Small intestine (tissue), 7 donors: ENCODE measurements at regions not wholly inside any gene's neighbourhood (a gene's known extent, or its start where the extent isn't known, plus 50 kb on each side); places are given as distances from the start of the nearest gene placed in this dataset.
A peak's percentile ranks its signal among the peaks of the same experiment; 100 is the strongest.

Experiments used
- DNase-seq, 2 donors: peaks; one replicate each; pipeline versions ENCODE4 v3.0.0 to v3.0.0-alpha.2; 2013
- FAIRE-seq: peaks from 2 replicates; lab custom pipeline; 2012; peaks lifted over from hg19 to GRCh38; lab: Jason Lieb, UNC
- H3K27ac ChIP-seq, 3 donors: one replicate each; pipeline ENCODE4 v1.5.1; 2013; ENCODE audit warnings: low read length in 2 of 3, mild to moderate bottlenecking in 2 of 3, control low read depth in 1 of 3, inconsistent platforms in 1 of 3, low read depth in 1 of 3, moderate library complexity in 1 of 3
- H3K27me3 ChIP-seq, 3 donors: one replicate each; pipeline ENCODE4 v1.6.1; 2013; ENCODE audit warnings: low read length in 3 of 3, inconsistent platforms in 1 of 3; ENCODE audit not compliant: control insufficient read depth in 3 of 3, insufficient read depth in 3 of 3
- H3K36me3 ChIP-seq, 3 donors: one replicate each; pipeline ENCODE4 v1.6.1; 2013; ENCODE audit warnings: low read length in 3 of 3, inconsistent platforms in 1 of 3, low read depth in 1 of 3, mild to moderate bottlenecking in 1 of 3, moderate library complexity in 1 of 3; ENCODE audit not compliant: control insufficient read depth in 3 of 3, insufficient read depth in 2 of 3
- H3K4me1 ChIP-seq, 3 donors: one replicate each; pipeline ENCODE4 v1.6.1; 2013; ENCODE audit warnings: low read length in 2 of 3, inconsistent platforms in 1 of 3, low read depth in 1 of 3, mild to moderate bottlenecking in 1 of 3, moderate library complexity in 1 of 3; ENCODE audit not compliant: control insufficient read depth in 3 of 3, insufficient read depth in 2 of 3
- H3K4me3 ChIP-seq, 3 donors: one replicate each; pipeline ENCODE4 v1.5.1; 2013; ENCODE audit warnings: low read length in 3 of 3, control low read depth in 1 of 3, inconsistent platforms in 1 of 3, low read depth in 1 of 3, mild to moderate bottlenecking in 1 of 3, moderate library complexity in 1 of 3
- H3K9me3 ChIP-seq, 2 donors: one replicate each; pipeline ENCODE4 v1.6.1; 2013; ENCODE audit warnings: low read depth in 1 of 2, low read length in 1 of 2; ENCODE audit not compliant: control insufficient read depth in 2 of 2, insufficient read depth in 1 of 2
- WGBS, 3 donors: extraction: QIAGEN DNeasy Blood & Tissue Kit; methylation state at CpG; one replicate each; pipeline ENCODE4 v1.1.7; 2013; 5-methylcytosine and 5-hydroxymethylcytosine counted together
- donor health status: healthy with polysubstance abuse.
- donor health status: control.
- donor health status: control.
- donor health status: Bipolar disorder and iron deficiency.
- donor health status: healthy.

DNA sequence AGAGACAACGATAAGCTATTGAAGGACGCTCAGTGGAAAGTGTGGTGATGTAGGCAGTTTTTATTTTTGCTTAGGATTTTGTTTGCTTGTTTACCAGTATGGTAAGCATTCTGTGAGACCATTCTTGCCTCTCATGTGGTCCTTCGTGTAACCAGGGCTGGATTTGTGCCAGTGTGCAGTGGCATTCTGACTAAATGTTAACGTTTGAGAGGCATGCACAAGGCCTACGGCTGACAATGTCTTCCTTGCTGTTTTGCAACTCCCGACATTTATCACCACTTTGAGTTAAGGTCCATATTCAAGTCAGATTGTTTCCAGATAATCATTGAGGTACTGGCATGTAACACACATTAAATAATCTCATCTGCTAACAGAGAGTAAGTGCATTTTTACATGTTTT is 102.3 kb upstream of the BCAT1 start:
- H3K27ac ChIP-seq: peak overlapping the region in 1 of 3 donors; percentile 94
- H3K27me3 ChIP-seq: no peaks in the 10 kb centered on the region
- no peaks in the 10 kb centered on the region for H3K4me1 ChIP-seq
- no peaks in the 10 kb centered on the region for H3K9me3 ChIP-seq
- H3K4me3 ChIP-seq: no peak overlapping the region
- FAIRE-seq (no peak), DNase-seq (no peak)
- no peaks in the 10 kb centered on the region for H3K36me3 ChIP-seq
- WGBS, 3 donors: 47 to 60% (median 52%) methylated on average over 6 of the region's 6 CpGs

DNA sequence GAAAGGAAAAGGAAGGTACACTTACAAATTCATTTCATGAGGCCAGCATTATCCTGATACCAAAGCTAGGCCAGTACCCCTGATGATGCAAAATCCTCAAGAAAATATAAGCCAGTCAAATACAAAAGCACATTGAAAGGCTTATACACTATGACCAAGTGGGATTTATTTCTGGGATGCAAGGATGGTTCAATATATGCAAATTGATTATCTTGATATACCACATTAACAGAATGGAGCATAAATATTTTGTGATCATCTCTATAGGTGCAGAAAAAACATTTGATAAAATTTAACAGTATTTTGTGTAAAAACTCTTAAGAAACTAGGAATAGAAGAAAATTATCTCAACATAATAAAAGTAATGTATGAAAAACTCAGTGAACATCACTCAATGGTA is 97.0 kb upstream of the BCAT1 start:
- no peaks in the 10 kb centered on the region for H3K4me1 ChIP-seq
- no peak overlapping the region for H3K27ac ChIP-seq
- DNase-seq (no peak), FAIRE-seq (no peak)
- H3K9me3 ChIP-seq: no peaks in the 10 kb centered on the region
- H3K4me3 ChIP-seq: no peak overlapping the region
- no peaks in the 10 kb centered on the region for H3K27me3 ChIP-seq
- no peaks in the 10 kb centered on the region for H3K36me3 ChIP-seq

DNA sequence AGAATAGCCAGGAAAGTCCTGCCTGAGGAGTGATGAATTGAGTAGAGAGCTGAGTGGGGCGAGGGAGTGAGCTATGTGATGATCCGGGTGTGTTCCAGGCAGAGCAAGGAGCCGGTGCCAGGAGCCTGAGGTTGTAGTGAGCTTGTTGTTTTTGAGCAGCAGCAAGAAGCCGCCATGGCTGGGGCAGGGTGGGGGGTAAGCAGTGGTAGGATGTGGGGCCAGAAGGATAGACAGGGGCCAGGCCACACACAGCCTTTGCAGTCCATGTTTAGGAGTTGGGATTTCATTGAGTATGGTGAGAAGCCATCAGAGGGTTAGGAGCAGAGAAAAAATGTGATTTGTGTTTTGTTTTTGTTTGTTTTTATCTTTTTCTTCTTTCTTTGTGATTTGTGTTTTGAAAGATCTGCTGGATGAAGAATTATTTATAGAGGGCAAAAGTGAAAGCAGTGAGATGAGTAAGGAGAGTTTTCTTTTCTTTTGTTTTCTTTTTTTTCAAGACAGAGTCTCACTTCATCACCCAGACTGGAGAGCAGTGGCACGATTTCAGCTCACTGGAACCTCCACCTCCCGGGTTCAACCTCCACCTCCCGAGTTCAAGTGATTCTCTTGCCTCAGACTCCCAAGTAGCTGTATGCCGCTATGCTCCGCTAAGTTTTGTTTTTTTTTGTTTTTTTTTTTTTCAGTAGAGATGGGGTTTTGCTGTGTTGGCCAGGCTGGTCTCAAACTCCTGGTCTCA is 92.3 kb upstream of the BCAT1 start:
- FAIRE-seq (no peak), DNase-seq (no peak)
- H3K27ac ChIP-seq: peak overlapping the region in 1 of 3 donors; percentile 21
- no peak overlapping the region for H3K4me3 ChIP-seq
- H3K9me3 ChIP-seq: no peaks in the 10 kb centered on the region
- no peaks in the 10 kb centered on the region for H3K36me3 ChIP-seq
- no peaks in the 10 kb centered on the region for H3K27me3 ChIP-seq
- WGBS, 3 donors: 70 to 83% (median 79%) methylated on average over 9 of the region's 9 CpGs
- no peaks in the 10 kb centered on the region for H3K4me1 ChIP-seq

DNA sequence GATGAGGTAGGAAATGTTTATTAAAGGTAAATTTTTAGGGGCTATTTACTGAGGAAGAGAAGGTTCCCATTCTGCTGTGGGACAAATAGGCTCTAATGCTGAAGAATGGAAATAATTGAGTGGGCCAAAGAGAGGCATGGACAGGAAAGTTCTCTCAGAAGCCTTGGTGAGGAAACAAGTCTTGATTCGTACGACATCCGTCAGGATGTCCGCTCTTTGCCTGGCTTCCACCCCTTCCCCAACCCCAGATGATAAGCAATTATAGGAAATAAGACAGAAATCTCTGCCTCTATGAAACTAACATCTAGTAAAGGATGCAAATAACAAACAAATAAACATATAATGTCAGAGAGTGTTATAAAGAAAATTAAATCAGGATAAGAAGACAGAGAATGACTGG is 91.7 kb upstream of the BCAT1 start:
- 76 to 91% (median 91%) methylated on average over 4 of the region's 4 CpGs for WGBS, 3 donors

DNA sequence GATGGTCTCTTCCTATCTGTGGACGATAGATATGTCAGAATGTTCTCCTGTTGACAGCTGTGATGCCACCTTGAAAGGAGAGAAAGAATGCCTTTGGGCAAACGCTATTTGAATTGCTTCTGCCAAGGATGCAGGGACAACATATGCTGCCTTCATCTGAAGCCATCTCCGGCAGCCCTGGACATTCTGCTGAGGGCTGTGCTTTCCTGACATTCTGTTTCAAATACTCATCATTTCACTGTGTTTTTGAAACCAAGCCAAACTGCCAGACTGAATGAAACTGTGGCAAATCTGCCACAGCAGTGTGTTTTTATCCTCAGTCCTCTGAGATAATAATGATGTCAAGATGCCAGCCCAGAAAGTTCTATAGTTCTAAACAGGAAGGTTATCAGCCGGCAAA is 85.8 kb upstream of the BCAT1 start:
- WGBS, 3 donors: 75 to 76% (median 75%) methylated on average over 4 of the region's 4 CpGs

More for the DNA sequence above, 91.7 kb upstream of the BCAT1 start:
- no peak for FAIRE-seq
- Histone ChIP-seq H3K27ac (no peak overlapping the region), H3K4me3 (no peak overlapping the region), H3K27me3 (no peaks in the 10 kb centered on the region), H3K36me3 (no peaks in the 10 kb centered on the region), H3K9me3 (no peaks in the 10 kb centered on the region), H3K4me1 (no peaks in the 10 kb centered on the region)
- no peak for DNase-seq

DNA sequence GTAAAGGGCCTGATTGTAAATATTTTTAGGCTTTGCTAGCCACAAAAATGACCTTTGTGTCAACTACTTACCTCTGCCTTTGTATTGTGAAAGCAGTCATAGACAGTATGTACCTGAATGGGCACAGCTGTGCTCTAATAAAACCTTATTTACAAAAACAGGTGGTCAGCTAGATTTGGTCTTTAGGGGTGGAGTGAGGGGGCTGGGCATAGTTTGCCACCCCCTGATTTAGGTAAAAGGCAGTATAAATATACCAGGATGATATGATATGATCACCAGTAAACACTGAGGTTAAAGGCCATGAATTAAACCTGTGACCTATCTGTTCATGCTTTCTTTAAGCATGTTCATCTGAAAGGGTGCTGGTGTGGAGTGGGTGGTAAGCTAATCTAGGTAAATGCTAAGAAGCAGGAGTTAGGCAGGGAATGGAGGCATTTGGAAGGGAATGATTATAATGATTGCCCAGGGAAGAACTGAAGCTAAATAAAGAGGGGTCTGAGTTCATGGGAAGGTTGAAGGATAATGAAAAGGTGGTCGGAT is 77.1 kb upstream of the BCAT1 start:
- Histone ChIP-seq H3K4me3 (no peak overlapping the region), H3K9me3 (no peaks in the 10 kb centered on the region), H3K36me3 (no peaks in the 10 kb centered on the region), H3K4me1 (no peaks in the 10 kb centered on the region), H3K27ac (no peak overlapping the region), H3K27me3 (no peaks in the 10 kb centered on the region)
- DNase-seq: no peak
- WGBS, 3 donors: 85 to 96% (median 94%) methylated on average over 1 of the region's 1 CpG
- FAIRE-seq: no peak

More for the DNA sequence above, 85.8 kb upstream of the BCAT1 start:
- FAIRE-seq (no peak), DNase-seq (no peak)
- Histone ChIP-seq H3K27ac (no peak overlapping the region), H3K36me3 (no peaks in the 10 kb centered on the region), H3K9me3 (no peaks in the 10 kb centered on the region), H3K27me3 (peaks cover 0 to 4% (median 0%) of the 10 kb centered on the region in 3 donors), H3K4me1 (no peaks in the 10 kb centered on the region), H3K4me3 (no peak overlapping the region)

DNA sequence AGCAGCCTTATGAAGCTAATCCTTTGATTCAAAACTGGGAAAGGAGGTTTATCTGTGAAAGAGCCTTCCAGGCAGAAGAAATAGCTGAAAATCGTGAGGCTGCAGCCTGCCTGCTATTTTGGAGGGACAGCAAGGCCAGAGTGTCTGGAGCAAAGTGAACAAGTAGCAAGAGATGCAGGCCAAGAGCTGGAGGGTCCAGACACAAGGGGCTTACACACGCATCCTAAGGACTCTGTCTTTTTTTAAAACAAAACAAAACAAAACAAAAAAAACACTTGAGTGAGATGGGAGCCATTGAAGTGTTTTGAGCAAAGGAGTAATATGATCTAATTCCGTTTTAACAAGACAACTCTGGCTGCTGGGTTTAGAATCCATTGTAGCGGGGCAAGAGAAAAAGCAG is 76.4 kb upstream of the BCAT1 start:
- H3K27ac ChIP-seq: no peak overlapping the region
- H3K4me1 ChIP-seq: no peaks in the 10 kb centered on the region
- FAIRE-seq (no peak), DNase-seq (no peak)
- H3K9me3 ChIP-seq: no peaks in the 10 kb centered on the region
- no peak overlapping the region for H3K4me3 ChIP-seq
- WGBS, 3 donors: 76% methylated on average over 4 of the region's 4 CpGs
- H3K27me3 ChIP-seq: no peaks in the 10 kb centered on the region
- no peaks in the 10 kb centered on the region for H3K36me3 ChIP-seq

DNA sequence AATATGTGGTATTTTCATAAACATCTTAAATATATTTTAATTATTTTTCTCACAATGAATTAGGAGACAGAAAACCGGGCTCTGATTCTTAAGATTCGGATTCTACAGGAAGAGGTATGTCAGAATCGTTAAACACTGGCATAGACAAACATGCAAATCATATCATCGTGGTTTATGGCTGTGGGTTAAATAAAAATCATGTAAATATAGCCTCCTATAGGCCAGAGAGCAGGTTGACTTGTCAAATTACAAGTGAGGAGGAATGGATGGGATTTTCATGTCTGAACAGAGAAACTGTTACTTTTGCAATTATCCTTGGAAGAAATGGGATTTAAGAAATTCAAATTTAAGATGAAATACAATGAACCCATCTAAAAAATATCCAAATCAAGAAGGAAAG is 74.9 kb upstream of the BCAT1 start:
- H3K4me1 ChIP-seq: no peaks in the 10 kb centered on the region
- 37 to 53% (median 38%) methylated on average over 4 of the region's 4 CpGs for WGBS, 3 donors
- H3K36me3 ChIP-seq: no peaks in the 10 kb centered on the region
- H3K4me3 ChIP-seq: no peak overlapping the region
- FAIRE-seq (no peak), DNase-seq (no peak)
- H3K27me3 ChIP-seq: no peaks in the 10 kb centered on the region
- H3K9me3 ChIP-seq: peaks cover 0 to 9% of the 10 kb centered on the region in 2 donors
- H3K27ac ChIP-seq: no peak overlapping the region
